ENCODE measurements at regions not wholly inside any gene's neighbourhood (a gene's known extent, or its start where the extent isn't known, plus 50 kb on each side); places are given as distances from the start of the nearest gene placed in this dataset.

- Histone ChIP-seq H3K18ac (ENCODE audit: extremely low read depth, low read length) (no peak overlapping the region), H3K36me3 (ENCODE audit: control insufficient read depth in 2 of 4, insufficient read depth in 4 of 4, low read length in 3 of 4) (no peaks in the 10 kb centered on the region), H2BK15ac (ENCODE audit: low read length) (no peak overlapping the region), H2BK5ac (ENCODE audit: low read depth, low read length) (no peak overlapping the region), H3K27ac (ENCODE audit: low read depth, low read length) (no peak overlapping the region), H3K4me1 (replicated peaks in 1 of 4; ENCODE audit: control insufficient read depth in 3 of 4, insufficient read depth in 4 of 4, low read length in 3 of 4) (peaks cover 0 to 4% (median 0%) of the 10 kb centered on the region in 4 experiments; a peak in 1 of 7 replicates), H3K23ac (ENCODE audit: insufficient read length) (no peak overlapping the region), H3K14ac (ENCODE audit: insufficient read length) (no peak overlapping the region), H2BK12ac (ENCODE audit: low read depth, low read length) (no peak overlapping the region), H2AFZ (ENCODE audit: low read length) (no peak overlapping the region), H4K8ac (ENCODE audit: extremely low read depth, insufficient read depth, low read length) (no peak overlapping the region), H3K9ac (replicated peaks in 1 of 4; ENCODE audit: extremely low read depth in 1 of 4, low read depth in 3 of 4, low read length in 3 of 4) (no peak overlapping the region), H3K4me2 (ENCODE audit: insufficient read depth in 1 of 2, low read depth in 2 of 2, low read length in 2 of 2) (no peak overlapping the region), H4K5ac (ENCODE audit: insufficient read length, low read depth, low read length) (no peak overlapping the region), H2BK20ac (ENCODE audit: low read length) (no peak overlapping the region), H3K27me3 (replicated peaks in 1 of 4; ENCODE audit: control insufficient read depth in 3 of 4, extremely low read depth in 1 of 4, insufficient read depth in 3 of 4, low read length in 3 of 4) (no peaks in the 10 kb centered on the region), H3K9me3 (ENCODE audit: insufficient read depth in 2 of 2, low read depth in 1 of 2, low read length in 1 of 2) (no peaks in the 10 kb centered on the region), H2BK120ac (replicated peaks; ENCODE audit: low read depth, low read length) (no peak overlapping the region), H3K79me1 (ENCODE audit: low read depth, low read length) (peaks cover 2% of the 10 kb centered on the region), H3K56ac (replicated peaks; ENCODE audit: insufficient read length, low read depth, low read length) (no peak overlapping the region), H3K4me3 (ENCODE audit: extremely low read depth in 1 of 4, insufficient read depth in 2 of 4, low read depth in 3 of 4, low read length in 4 of 4) (no peak overlapping the region), H3K4ac (replicated peaks; ENCODE audit: insufficient read length, low read depth, low read length) (no peak overlapping the region), H2AK5ac (ENCODE audit: low read depth, low read length) (no peak overlapping the region), H3K79me2 (ENCODE audit: control insufficient read depth in 1 of 2, insufficient read depth in 2 of 2, low read length in 2 of 2) (peaks cover 0 to 4% of the 10 kb centered on the region in 2 experiments; a peak in 1 of 4 replicates), H3K23me2 (ENCODE audit: low read depth, low read length) (no peaks in the 10 kb centered on the region), H4K20me1 (replicated peaks in 1 of 2; ENCODE audit: control insufficient read depth in 1 of 2, insufficient read depth in 2 of 2, low read length in 2 of 2) (peaks cover 1 to 2% of the 10 kb centered on the region in 2 experiments), H4K91ac (replicated peaks; ENCODE audit: insufficient read length, low read length) (no peak overlapping the region)
- DNase-seq (ENCODE audit: low read depth in 1 of 2, low spot score in 2 of 2) (no peak), FAIRE-seq (no peak)
- TF ChIP-seq MAFK (IDR thresholded peaks at IDR 0.05; ENCODE audit: low read depth, low read length) (no peak), KDM5A (IDR thresholded peaks at IDR 0.05; ENCODE audit: low read length) (no peak)
- ChIA-PET POLR2A (ENCODE audit: partially characterized antibody) (interaction anchor here (1.4 kb wide), 1 partner anchor 8 kb away, joined by 5 read pairs; no protein-coding TSS in a partner anchor), CTCF (ENCODE audit: partially characterized antibody) (interaction anchor here (1.5 kb wide), 1 partner anchor 151 kb away, joined by 4 read pairs; no protein-coding TSS in a partner anchor)
These were observed 638.9 kb downstream of the STK39 start for GRCh38 chr2:167608487-167608886.
